GM12873 (cell line): ENCODE measurements at regions not wholly inside any gene's neighbourhood (a gene's known extent, or its start where the extent isn't known, plus 50 kb on each side); places are given as distances from the start of the nearest gene placed in this dataset.

Experiments used
- TF ChIP-seq, protein P1 (sequence below): IDR thresholded peaks from 2 replicates; pipeline ENCODE4 v1.5.1; 2012; ENCODE audit warnings: low read depth, mild to moderate bottlenecking, moderate library complexity, low read length, control low read depth; ENCODE audit not compliant: insufficient read depth; ENCODE audit errors: missing control alignments

GRCh38 chr2:40531359-40531758 is 79.5 kb upstream of the SLC8A1 start:
- TF ChIP-seq, protein P1, sequence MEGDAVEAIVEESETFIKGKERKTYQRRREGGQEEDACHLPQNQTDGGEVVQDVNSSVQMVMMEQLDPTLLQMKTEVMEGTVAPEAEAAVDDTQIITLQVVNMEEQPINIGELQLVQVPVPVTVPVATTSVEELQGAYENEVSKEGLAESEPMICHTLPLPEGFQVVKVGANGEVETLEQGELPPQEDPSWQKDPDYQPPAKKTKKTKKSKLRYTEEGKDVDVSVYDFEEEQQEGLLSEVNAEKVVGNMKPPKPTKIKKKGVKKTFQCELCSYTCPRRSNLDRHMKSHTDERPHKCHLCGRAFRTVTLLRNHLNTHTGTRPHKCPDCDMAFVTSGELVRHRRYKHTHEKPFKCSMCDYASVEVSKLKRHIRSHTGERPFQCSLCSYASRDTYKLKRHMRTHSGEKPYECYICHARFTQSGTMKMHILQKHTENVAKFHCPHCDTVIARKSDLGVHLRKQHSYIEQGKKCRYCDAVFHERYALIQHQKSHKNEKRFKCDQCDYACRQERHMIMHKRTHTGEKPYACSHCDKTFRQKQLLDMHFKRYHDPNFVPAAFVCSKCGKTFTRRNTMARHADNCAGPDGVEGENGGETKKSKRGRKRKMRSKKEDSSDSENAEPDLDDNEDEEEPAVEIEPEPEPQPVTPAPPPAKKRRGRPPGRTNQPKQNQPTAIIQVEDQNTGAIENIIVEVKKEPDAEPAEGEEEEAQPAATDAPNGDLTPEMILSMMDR, result no peak

- TF ChIP-seq, protein P1, result no peak
These were observed 82.6 kb upstream of the SLC8A1 start for GRCh38 chr2:40534528-40534927.

GRCh38 chr2:40535972-40536371 is 84.1 kb upstream of the SLC8A1 start:
- TF ChIP-seq, protein P1, result no peak

GRCh38 chr2:40540026-40540425 is 88.1 kb upstream of the SLC8A1 start:
- TF ChIP-seq, protein P1, result no peak

DNA sequence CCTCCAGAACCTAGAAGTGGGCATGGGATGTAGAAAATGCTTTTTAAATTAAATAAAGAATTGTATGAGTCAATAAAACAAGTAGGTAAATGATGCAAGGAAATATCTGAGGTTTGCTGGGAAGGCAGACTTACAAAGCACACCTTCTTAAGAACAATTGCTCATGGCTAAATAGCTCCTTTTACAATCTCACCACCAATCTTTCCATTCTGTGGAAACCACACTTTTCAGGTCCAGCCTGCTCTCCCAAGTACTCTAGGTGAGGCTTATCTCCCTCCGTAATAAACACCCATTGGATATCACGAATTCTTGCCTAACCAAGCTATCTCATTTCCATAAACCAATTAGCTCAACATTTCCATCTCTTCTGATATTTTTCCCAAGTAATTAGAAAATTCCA is 91.5 kb upstream of the SLC8A1 start:
- TF ChIP-seq, protein P1, result no peak

DNA sequence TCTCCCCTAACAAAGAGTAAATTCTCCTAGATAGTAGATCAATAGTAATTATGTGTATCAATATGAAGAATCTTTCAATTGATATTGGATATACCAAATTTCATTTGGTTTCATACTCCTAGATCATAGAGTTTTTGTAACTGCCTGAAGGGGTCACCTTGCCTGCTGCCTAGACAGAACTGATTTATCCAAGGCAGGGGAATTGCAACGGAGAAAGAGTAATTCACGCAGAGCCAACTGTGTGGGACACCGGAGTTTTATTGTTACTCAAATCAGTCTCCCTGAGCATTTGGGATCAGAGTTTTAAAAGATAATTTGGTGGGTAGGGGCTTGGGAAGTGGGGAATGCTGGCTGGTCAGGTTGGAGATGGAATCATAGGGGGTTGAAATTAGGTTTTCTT is 92.2 kb upstream of the SLC8A1 start:
- TF ChIP-seq, protein P1, result no peak

- TF ChIP-seq, protein P1, result no peak
These were observed 93.8 kb upstream of the SLC8A1 start for GRCh38 chr2:40545645-40546044.

- TF ChIP-seq, protein P1, result no peak
These were observed 94.7 kb upstream of the SLC8A1 start for GRCh38 chr2:40546439-40547191.
